ENCODE measurements at regions not wholly inside any gene's neighbourhood (a gene's known extent, or its start where the extent isn't known, plus 50 kb on each side); places are given as distances from the start of the nearest gene placed in this dataset.

DNA sequence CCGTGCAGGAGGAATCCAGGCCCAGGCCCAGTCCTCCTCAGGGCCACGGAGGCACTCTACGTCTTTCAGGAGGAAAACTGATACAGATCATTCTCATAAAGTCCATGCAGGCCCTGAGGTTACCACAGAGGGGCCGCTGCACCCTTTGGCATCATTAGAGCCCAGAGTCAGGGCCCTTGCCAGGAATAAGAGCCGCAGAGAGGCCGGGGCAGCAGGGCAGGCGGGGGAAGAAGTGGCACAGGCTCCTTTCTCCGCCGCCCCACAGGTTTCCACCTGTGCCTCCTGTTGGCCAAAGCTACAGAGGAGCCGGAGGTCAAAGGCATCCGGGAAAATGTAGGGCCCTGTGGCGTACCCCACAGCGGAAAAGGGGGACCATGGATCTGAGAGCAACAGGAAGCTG, 366.6 kb upstream of the SHH start:
- no peak for TF ChIP-seq EZH2phosphoT487 (conservative IDR thresholded peaks at IDR 0.05; ENCODE audit: low read length)
- TF ChIP-seq, protein P1, sequence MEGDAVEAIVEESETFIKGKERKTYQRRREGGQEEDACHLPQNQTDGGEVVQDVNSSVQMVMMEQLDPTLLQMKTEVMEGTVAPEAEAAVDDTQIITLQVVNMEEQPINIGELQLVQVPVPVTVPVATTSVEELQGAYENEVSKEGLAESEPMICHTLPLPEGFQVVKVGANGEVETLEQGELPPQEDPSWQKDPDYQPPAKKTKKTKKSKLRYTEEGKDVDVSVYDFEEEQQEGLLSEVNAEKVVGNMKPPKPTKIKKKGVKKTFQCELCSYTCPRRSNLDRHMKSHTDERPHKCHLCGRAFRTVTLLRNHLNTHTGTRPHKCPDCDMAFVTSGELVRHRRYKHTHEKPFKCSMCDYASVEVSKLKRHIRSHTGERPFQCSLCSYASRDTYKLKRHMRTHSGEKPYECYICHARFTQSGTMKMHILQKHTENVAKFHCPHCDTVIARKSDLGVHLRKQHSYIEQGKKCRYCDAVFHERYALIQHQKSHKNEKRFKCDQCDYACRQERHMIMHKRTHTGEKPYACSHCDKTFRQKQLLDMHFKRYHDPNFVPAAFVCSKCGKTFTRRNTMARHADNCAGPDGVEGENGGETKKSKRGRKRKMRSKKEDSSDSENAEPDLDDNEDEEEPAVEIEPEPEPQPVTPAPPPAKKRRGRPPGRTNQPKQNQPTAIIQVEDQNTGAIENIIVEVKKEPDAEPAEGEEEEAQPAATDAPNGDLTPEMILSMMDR (IDR thresholded peaks at IDR 0.05; ENCODE audit: insufficient read depth, low read length, poor library complexity, severe bottlenecking) = no peak
- Histone ChIP-seq H3K36me3 (ENCODE audit: low read length) (no peaks in the 10 kb centered on the region), H3K27ac (ENCODE audit: low read depth, low read length) (no peak overlapping the region), H3K4me2 (ENCODE audit: low read depth, low read length, poor library complexity, severe bottlenecking) (no peak overlapping the region), H3K27me3 (ENCODE audit: low read length) (no peaks in the 10 kb centered on the region), H3F3A (ENCODE audit: insufficient read depth) (no peaks in the 10 kb centered on the region), H3K9me3 (ENCODE audit: insufficient read depth, low read length) (no peaks in the 10 kb centered on the region), H2AFZ (ENCODE audit: low read depth, low read length, severe bottlenecking) (no peak overlapping the region), H3K79me2 (ENCODE audit: insufficient read depth, low read length) (no peaks in the 10 kb centered on the region), H3K9ac (ENCODE audit: low read length) (no peak overlapping the region), H3K9me2 (replicated peaks; ENCODE audit: insufficient read depth, low read length) (no peaks in the 10 kb centered on the region), H4K20me1 (ENCODE audit: low read depth, low read length) (no peaks in the 10 kb centered on the region), H3K4me3 (ENCODE audit: insufficient read depth, low read length, poor library complexity, severe bottlenecking) (no peak overlapping the region)

DNA sequence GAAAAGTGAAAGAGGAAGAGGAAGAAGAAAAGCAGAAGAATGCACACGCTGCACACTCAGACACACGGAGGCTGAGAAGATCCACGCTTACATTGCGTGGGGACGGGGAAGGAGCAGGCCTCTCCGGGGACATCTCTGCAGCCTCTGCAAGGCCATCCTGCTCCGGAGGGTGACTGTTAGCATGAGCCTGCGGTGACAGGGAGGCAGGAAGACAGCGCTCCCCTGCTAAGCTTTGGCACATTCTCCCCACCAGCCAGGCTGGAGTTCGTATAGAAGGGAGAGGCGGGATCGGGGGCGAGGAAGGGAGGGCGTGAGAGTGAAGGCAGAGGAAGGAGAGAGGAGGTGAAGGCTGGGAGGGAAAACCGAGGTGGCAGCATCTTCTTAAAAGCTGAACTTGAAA, 366.0 kb upstream of the SHH start:
- Histone ChIP-seq H3K36me3 (ENCODE audit: low read length) (no peaks in the 10 kb centered on the region), H3K27me3 (ENCODE audit: low read length) (no peaks in the 10 kb centered on the region), H2AFZ (ENCODE audit: low read depth, low read length, severe bottlenecking) (no peak overlapping the region), H3K9me3 (ENCODE audit: insufficient read depth, low read length) (no peaks in the 10 kb centered on the region), H3K27ac (ENCODE audit: low read depth, low read length) (no peak overlapping the region), H3K9me2 (replicated peaks; ENCODE audit: insufficient read depth, low read length) (no peaks in the 10 kb centered on the region), H3K79me2 (ENCODE audit: insufficient read depth, low read length) (no peaks in the 10 kb centered on the region), H4K20me1 (ENCODE audit: low read depth, low read length) (no peaks in the 10 kb centered on the region), H3K4me3 (ENCODE audit: insufficient read depth, low read length, poor library complexity, severe bottlenecking) (no peak overlapping the region), H3F3A (ENCODE audit: insufficient read depth) (no peaks in the 10 kb centered on the region), H3K9ac (ENCODE audit: low read length) (no peak overlapping the region), H3K4me2 (ENCODE audit: low read depth, low read length, poor library complexity, severe bottlenecking) (no peak overlapping the region)
- no peak for TF ChIP-seq EZH2phosphoT487 (conservative IDR thresholded peaks at IDR 0.05; ENCODE audit: low read length)
- TF ChIP-seq, protein P1 (IDR thresholded peaks at IDR 0.05; ENCODE audit: insufficient read depth, low read length, poor library complexity, severe bottlenecking) = no peak

DNA sequence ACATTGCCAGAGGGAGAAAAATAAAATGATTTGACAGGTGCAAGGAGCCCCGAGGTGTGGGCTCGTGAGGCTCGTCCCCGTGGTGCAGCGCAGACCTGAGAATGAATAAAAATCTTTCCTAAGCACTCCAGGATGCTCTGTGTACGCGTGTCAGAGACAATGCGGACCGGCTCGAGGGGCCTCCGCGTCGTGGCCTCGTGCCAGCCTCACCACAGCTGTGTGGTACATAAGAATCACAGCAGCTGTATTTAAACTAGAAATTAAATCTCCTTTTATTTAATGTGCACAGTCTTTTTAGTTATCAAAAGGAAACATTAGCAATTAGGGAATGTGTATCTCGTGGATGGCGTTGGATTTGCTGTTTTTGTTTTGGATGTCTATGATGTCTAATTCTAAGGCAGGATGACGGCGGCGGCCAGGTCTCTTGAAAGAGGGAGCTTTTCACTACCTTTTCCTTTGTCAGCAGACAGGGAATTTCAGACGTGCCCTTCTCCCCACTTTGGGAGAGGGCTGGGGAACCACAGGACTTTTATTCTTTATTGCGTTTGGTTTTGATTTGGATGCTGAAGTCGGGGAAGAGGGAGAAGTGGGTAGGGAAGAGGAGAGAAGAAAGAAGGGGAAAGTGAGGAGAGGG, 365.3 kb upstream of the SHH start:
- Histone ChIP-seq H3K27me3 (ENCODE audit: low read length) (no peaks in the 10 kb centered on the region), H3K4me3 (ENCODE audit: insufficient read depth, low read length, poor library complexity, severe bottlenecking) (no peak overlapping the region), H3K9me2 (replicated peaks; ENCODE audit: insufficient read depth, low read length) (no peaks in the 10 kb centered on the region), H3K27ac (ENCODE audit: low read depth, low read length) (no peak overlapping the region), H3K9ac (ENCODE audit: low read length) (no peak overlapping the region), H2AFZ (ENCODE audit: low read depth, low read length, severe bottlenecking) (no peak overlapping the region), H4K20me1 (ENCODE audit: low read depth, low read length) (no peaks in the 10 kb centered on the region), H3K9me3 (ENCODE audit: insufficient read depth, low read length) (no peaks in the 10 kb centered on the region), H3K36me3 (ENCODE audit: low read length) (no peaks in the 10 kb centered on the region), H3K4me2 (ENCODE audit: low read depth, low read length, poor library complexity, severe bottlenecking) (no peak overlapping the region), H3F3A (ENCODE audit: insufficient read depth) (no peaks in the 10 kb centered on the region), H3K79me2 (ENCODE audit: insufficient read depth, low read length) (no peaks in the 10 kb centered on the region)
- TF ChIP-seq EZH2phosphoT487 (conservative IDR thresholded peaks at IDR 0.05; ENCODE audit: low read length) = no peak
- TF ChIP-seq, protein P1 (IDR thresholded peaks at IDR 0.05; ENCODE audit: insufficient read depth, low read length, poor library complexity, severe bottlenecking) = no peak
